ENCODE measurements at regions not wholly inside any gene's neighbourhood (a gene's known extent, or its start where the extent isn't known, plus 50 kb on each side); places are given as distances from the start of the nearest gene placed in this dataset.

- no peak for TF ChIP-seq EZH2 (IDR thresholded peaks at IDR 0.05; ENCODE audit: insufficient read depth, poor library complexity, severe bottlenecking)
- TF ChIP-seq EZH2phosphoT487 (IDR thresholded peaks at IDR 0.05; ENCODE audit: insufficient read depth, low read depth), result no peak
Observed at GRCh38 chr3:132987396-132987795, 50.8 kb upstream of the TMEM108 start.
